ENCODE measurements at regions not wholly inside any gene's neighbourhood (a gene's known extent, or its start where the extent isn't known, plus 50 kb on each side); places are given as distances from the start of the nearest gene placed in this dataset.
A peak's percentile ranks its signal among the peaks of the same experiment; 100 is the strongest.
"Not testable (repeated sequence)": the region's sequence is repeated elsewhere in the genome, so short reads cannot be mapped to it uniquely, and the experiment has no call there.

DNA sequence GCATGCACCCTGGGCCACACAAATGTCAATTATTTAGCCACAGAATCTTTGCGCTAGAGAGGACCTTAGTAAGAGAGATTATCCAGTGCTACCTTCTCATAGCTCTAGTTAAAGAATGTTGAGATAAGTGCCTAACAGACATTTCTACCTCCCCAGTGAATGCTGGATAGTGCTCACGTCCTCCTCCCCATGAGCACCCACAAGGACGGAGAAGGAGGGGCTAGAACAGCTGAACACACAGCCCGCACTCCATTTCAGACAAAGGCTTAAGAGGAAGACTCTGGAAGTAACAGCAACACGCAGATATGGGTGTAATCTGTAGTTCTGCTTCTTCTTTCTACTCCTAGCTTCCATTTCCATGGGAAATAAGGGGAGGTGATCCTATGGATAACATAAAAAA lies 120.5 kb downstream of the FEM1C start:
- no peak for DNase-seq (ENCODE audit: unreplicated experiment)
- CTCF ChIA-PET = interaction anchor here (0.6 to 1.3 kb wide), 3 partner anchors 11 to 177 kb away, joined by 3 to 4 read pairs (median 3); no protein-coding TSS in a partner anchor
- no TSS peak for BruUV-seq (replicated peaks)
- Mint-ChIP-seq H3K27me3 (ENCODE audit: insufficient read depth, unreplicated experiment) (no peaks in the 10 kb centered on the region), H3K4me3 (ENCODE audit: unreplicated experiment) (no peak overlapping the region), H3K27ac (ENCODE audit: low read depth, unreplicated experiment) (no peak overlapping the region), H3K4me1 (ENCODE audit: insufficient read depth, unreplicated experiment) (peaks cover 34% of the 10 kb centered on the region), H3K36me3 (ENCODE audit: insufficient read depth, unreplicated experiment) (peaks cover 9% of the 10 kb centered on the region), H3K9me3 (ENCODE audit: unreplicated experiment) (peaks cover 2% of the 10 kb centered on the region)
- POLR2A ChIA-PET = interaction anchor here (0.8 to 2.5 kb wide), 2 partner anchors 11 to 120 kb away, joined by 5 to 8 read pairs; partner anchors contain the start of gene FEM1C
- intact Hi-C loops (cut with micrococcal nuclease) = no loop called here
- TF ChIP-seq, protein P1, sequence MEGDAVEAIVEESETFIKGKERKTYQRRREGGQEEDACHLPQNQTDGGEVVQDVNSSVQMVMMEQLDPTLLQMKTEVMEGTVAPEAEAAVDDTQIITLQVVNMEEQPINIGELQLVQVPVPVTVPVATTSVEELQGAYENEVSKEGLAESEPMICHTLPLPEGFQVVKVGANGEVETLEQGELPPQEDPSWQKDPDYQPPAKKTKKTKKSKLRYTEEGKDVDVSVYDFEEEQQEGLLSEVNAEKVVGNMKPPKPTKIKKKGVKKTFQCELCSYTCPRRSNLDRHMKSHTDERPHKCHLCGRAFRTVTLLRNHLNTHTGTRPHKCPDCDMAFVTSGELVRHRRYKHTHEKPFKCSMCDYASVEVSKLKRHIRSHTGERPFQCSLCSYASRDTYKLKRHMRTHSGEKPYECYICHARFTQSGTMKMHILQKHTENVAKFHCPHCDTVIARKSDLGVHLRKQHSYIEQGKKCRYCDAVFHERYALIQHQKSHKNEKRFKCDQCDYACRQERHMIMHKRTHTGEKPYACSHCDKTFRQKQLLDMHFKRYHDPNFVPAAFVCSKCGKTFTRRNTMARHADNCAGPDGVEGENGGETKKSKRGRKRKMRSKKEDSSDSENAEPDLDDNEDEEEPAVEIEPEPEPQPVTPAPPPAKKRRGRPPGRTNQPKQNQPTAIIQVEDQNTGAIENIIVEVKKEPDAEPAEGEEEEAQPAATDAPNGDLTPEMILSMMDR (IDR thresholded peaks at IDR 0.05; ENCODE audit: unreplicated experiment) = no peak

DNA sequence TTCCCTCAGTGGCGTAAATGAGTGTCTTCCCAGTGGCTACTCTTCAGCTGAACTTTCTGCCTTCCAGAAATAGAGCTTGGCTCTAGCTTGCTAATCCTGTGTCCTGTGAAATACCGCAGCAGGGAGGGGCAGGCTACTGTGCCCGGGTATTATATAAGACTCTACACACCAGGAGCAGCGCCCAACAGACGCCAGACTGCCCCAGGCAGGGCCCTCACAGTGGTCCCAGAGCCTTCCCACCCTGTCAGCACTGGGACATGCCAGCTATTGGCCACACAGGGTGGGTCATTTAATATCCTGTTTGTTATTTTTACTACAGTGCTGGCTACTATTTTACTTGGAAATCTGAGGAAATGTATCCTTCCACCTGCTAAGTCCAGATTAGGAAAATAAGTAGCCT lies 121.0 kb downstream of the FEM1C start:
- Mint-ChIP-seq H3K4me1 (ENCODE audit: insufficient read depth, unreplicated experiment) (peaks cover 39% of the 10 kb centered on the region), H3K9me3 (ENCODE audit: unreplicated experiment) (peaks cover 6% of the 10 kb centered on the region), H3K27ac (ENCODE audit: low read depth, unreplicated experiment) (no peak overlapping the region), H3K36me3 (ENCODE audit: insufficient read depth, unreplicated experiment) (peaks cover 12% of the 10 kb centered on the region), H3K4me3 (ENCODE audit: unreplicated experiment) (no peak overlapping the region), H3K27me3 (ENCODE audit: insufficient read depth, unreplicated experiment) (no peaks in the 10 kb centered on the region)
- POLR2A ChIA-PET = interaction anchor here (0.7 to 2.5 kb wide), 5 partner anchors 11 to 1803 kb away, joined by 3 to 8 read pairs (median 3); partner anchors contain the start of gene FEM1C
- intact Hi-C loops (cut with micrococcal nuclease) = no loop called here
- TF ChIP-seq, protein P1 (IDR thresholded peaks at IDR 0.05; ENCODE audit: unreplicated experiment) = no peak
- DNase-seq (ENCODE audit: unreplicated experiment) = peak; percentile 47
- no TSS peak for BruUV-seq (replicated peaks)
- CTCF ChIA-PET = interaction anchor here (0.6 to 1.3 kb wide), 3 partner anchors 12 to 178 kb away, joined by 3 to 4 read pairs (median 3); no protein-coding TSS in a partner anchor

DNA sequence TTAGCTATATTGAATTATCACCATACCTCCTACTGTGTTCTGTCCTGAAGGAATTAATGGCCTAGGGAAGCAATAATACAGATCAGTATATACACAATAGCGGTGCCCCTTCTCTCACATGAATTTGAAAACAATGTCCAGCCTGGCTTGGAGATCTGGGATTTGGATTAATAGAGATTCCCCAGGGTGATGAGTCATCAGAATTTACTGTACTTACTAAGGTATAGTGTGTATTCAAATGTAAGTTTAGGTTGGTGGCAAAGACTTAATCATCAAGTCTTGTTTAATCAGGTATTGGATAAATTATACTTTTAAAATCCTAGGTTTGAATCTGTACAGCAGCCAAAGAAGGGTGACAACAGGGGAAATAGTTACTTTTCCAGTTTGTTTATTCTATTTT lies 121.5 kb downstream of the FEM1C start:
- POLR2A ChIA-PET = interaction anchor here (0.7 to 2.5 kb wide), 5 partner anchors 12 to 1804 kb away, joined by 3 to 8 read pairs (median 3); partner anchors contain the start of gene FEM1C
- CTCF ChIA-PET = interaction anchor here (0.7 kb wide), 1 partner anchor 32 kb away, joined by 3 read pairs; no protein-coding TSS in a partner anchor
- DNase-seq (ENCODE audit: unreplicated experiment) = peak; percentile 61
- no TSS peak for BruUV-seq (replicated peaks)
- Mint-ChIP-seq H3K4me3 (ENCODE audit: unreplicated experiment) (no peak overlapping the region), H3K36me3 (ENCODE audit: insufficient read depth, unreplicated experiment) (peaks cover 12% of the 10 kb centered on the region), H3K4me1 (ENCODE audit: insufficient read depth, unreplicated experiment) (peaks cover 40% of the 10 kb centered on the region), H3K27me3 (ENCODE audit: insufficient read depth, unreplicated experiment) (no peaks in the 10 kb centered on the region), H3K9me3 (ENCODE audit: unreplicated experiment) (peaks cover 6% of the 10 kb centered on the region), H3K27ac (ENCODE audit: low read depth, unreplicated experiment) (peak overlapping the region; percentile 33)
- intact Hi-C loops (cut with micrococcal nuclease) = no loop called here
- TF ChIP-seq, protein P1 (IDR thresholded peaks at IDR 0.05; ENCODE audit: unreplicated experiment) = no peak

DNA sequence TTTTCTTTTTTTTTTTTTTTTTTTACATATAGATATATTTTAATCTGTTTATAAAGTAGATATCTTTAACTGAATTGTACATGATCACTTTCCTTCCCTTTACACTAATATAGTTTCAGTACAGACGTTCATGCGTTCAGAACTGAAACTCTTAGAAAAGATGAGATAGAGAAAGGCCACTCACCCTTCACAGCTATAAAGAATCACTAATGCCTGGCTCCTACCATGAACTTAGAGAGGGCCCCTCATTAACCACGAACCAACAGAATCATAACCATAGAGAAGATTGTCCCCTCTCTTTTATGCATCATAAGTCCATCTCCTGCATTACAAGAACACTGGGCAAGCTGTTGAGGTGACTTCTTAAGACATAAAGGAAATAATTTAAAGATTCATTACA lies 123.8 kb downstream of the FEM1C start:
- ChIA-PET CTCF (interaction anchor here (1.3 kb wide), 1 partner anchor 46 kb away, joined by 5 read pairs; no protein-coding TSS in a partner anchor), POLR2A (interaction anchor here (1.1 to 1.8 kb wide), 5 partner anchors 40 to 123 kb away, joined by 3 to 15 read pairs (median 5); partner anchors contain the start of gene FEM1C)
- H3K27ac Mint-ChIP-seq (ENCODE audit: low read depth, unreplicated experiment); DNase-seq (ENCODE audit: unreplicated experiment); intact Hi-C loops (cut with micrococcal nuclease); BruUV-seq (replicated peaks); H3K27me3 Mint-ChIP-seq (ENCODE audit: insufficient read depth, unreplicated experiment); H3K9me3 Mint-ChIP-seq (ENCODE audit: unreplicated experiment); H3K4me3 Mint-ChIP-seq (ENCODE audit: unreplicated experiment); H3K36me3 Mint-ChIP-seq (ENCODE audit: insufficient read depth, unreplicated experiment): not testable (repeated sequence)
- H3K4me1 Mint-ChIP-seq (ENCODE audit: insufficient read depth, unreplicated experiment) = peaks cover 44% of the 10 kb centered on the region
